Erythroblast (primary cell): ENCODE measurements at regions not wholly inside any gene's neighbourhood (a gene's known extent, or its start where the extent isn't known, plus 50 kb on each side); places are given as distances from the start of the nearest gene placed in this dataset.

ENCODE experiments used
- GATA1 ChIP-seq: IDR thresholded peaks from 2 replicates; pipeline ENCODE4 v1.6.1; 2011; ENCODE audit warnings: low read depth, mild to moderate bottlenecking, control low read depth, low read length, moderate library complexity
- POLR2A ChIP-seq: IDR thresholded peaks from 2 replicates; pipeline ENCODE4 v1.6.1; 2011; ENCODE audit warnings: mild to moderate bottlenecking, low read length

DNA sequence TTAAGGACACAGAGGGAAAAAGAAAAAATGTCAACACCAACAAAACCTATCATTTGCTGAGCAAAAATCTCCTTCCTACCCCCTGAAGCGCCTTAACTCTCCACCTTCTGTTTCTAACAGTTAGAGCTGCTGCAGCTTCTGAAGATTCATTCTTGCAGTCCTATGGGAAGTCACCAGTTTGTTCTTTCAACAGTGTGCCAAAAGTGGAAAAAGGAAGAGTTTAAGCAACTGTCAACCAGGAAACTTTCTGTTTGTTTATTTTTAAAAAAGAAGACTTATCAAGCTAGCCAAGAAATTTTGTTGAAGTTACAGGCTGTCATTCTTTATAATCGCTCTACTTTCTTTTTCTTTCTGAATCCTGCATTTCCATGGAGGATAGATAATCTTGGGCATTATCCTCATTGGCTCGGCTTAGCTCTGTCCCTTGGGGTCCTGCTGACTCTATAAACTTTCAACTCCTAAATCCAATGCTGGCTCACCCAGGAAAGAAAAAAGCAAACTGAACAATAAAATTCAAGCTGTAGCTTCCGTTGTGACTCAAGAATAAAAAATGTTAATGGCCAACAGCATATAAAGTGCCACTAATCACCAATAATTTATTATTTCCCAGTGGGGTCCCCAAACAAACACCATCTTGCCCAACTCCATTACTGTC lies 172.8 kb upstream of the CITED2 start:
- no peak for TF ChIP-seq POLR2A
- no peak for TF ChIP-seq GATA1
